Calu3 (cell line): ENCODE measurements at regions not wholly inside any gene's neighbourhood (a gene's known extent, or its start where the extent isn't known, plus 50 kb on each side); places are given as distances from the start of the nearest gene placed in this dataset.

Experiments used
- BruUV-seq: library from RNA; stranded (reverse); fragments of 400-500 nt; replicated peaks from 2 replicates; lab custom pipeline; 2021; lab: Mats Ljungman, UMichigan
- CTCF ChIA-PET: fragments of 300-600 bp; sonication (Branson Sonifier 250); formaldehyde crosslinking; loops from one replicate; lab custom pipeline; 2022; ENCODE audit warnings: antibody characterized with exemption; lab: Charles Lee
- DNase-seq: peaks from one replicate; pipeline ENCODE4 v3.0.0; 2022
- H3K27ac Mint-ChIP-seq: one replicate; pipeline ENCODE4 v1.8.0; 2022; ENCODE audit warnings: mixed read lengths; ENCODE audit not compliant: unreplicated experiment
- H3K27me3 Mint-ChIP-seq: one replicate; pipeline ENCODE4 v1.8.0; 2022; ENCODE audit warnings: mixed read lengths; ENCODE audit not compliant: unreplicated experiment
- H3K36me3 Mint-ChIP-seq: one replicate; pipeline ENCODE4 v1.8.0; 2022; ENCODE audit warnings: mild to moderate bottlenecking, moderate library complexity, mixed read lengths; ENCODE audit not compliant: insufficient read depth, unreplicated experiment
- H3K4me1 Mint-ChIP-seq: one replicate; pipeline ENCODE4 v1.8.0; 2022; ENCODE audit warnings: mild to moderate bottlenecking, low read depth, mixed read lengths; ENCODE audit not compliant: unreplicated experiment
- H3K4me3 Mint-ChIP-seq: one replicate; pipeline ENCODE4 v1.8.0; 2022; ENCODE audit warnings: mild to moderate bottlenecking, low read depth, moderate library complexity, mixed read lengths; ENCODE audit not compliant: unreplicated experiment
- H3K9me3 Mint-ChIP-seq: one replicate; pipeline ENCODE4 v1.8.0; 2022; ENCODE audit warnings: low read depth, mixed read lengths; ENCODE audit not compliant: unreplicated experiment
- intact Hi-C: fragments of 100-400 bp; cut with micrococcal nuclease; formaldehyde crosslinking; loops from one replicate; pipeline ENCODE4 v1.10.0; 2022; ENCODE audit not compliant: unreplicated experiment
- TF ChIP-seq, protein P1 (sequence below): fragments of 200-600 bp; IDR thresholded peaks from one replicate; pipeline ENCODE4 v1.8.0; 2022; ENCODE audit warnings: antibody characterized with exemption; ENCODE audit not compliant: unreplicated experiment

GRCh38 chr2:236675526-236675925 is 105.9 kb downstream of the ACKR3 start:
- TF ChIP-seq, protein P1, sequence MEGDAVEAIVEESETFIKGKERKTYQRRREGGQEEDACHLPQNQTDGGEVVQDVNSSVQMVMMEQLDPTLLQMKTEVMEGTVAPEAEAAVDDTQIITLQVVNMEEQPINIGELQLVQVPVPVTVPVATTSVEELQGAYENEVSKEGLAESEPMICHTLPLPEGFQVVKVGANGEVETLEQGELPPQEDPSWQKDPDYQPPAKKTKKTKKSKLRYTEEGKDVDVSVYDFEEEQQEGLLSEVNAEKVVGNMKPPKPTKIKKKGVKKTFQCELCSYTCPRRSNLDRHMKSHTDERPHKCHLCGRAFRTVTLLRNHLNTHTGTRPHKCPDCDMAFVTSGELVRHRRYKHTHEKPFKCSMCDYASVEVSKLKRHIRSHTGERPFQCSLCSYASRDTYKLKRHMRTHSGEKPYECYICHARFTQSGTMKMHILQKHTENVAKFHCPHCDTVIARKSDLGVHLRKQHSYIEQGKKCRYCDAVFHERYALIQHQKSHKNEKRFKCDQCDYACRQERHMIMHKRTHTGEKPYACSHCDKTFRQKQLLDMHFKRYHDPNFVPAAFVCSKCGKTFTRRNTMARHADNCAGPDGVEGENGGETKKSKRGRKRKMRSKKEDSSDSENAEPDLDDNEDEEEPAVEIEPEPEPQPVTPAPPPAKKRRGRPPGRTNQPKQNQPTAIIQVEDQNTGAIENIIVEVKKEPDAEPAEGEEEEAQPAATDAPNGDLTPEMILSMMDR: no peak
- Mint-ChIP-seq H3K4me1 (no peaks in the 10 kb centered on the region), H3K27me3 (peaks cover 78% of the 10 kb centered on the region), H3K27ac (no peak overlapping the region), H3K9me3 (no peaks in the 10 kb centered on the region), H3K36me3 (no peaks in the 10 kb centered on the region), H3K4me3 (no peak overlapping the region)
- DNase-seq: no peak
- intact Hi-C loops: no loop called here
- no TSS peak for BruUV-seq
- CTCF ChIA-PET: no interaction called here

DNA sequence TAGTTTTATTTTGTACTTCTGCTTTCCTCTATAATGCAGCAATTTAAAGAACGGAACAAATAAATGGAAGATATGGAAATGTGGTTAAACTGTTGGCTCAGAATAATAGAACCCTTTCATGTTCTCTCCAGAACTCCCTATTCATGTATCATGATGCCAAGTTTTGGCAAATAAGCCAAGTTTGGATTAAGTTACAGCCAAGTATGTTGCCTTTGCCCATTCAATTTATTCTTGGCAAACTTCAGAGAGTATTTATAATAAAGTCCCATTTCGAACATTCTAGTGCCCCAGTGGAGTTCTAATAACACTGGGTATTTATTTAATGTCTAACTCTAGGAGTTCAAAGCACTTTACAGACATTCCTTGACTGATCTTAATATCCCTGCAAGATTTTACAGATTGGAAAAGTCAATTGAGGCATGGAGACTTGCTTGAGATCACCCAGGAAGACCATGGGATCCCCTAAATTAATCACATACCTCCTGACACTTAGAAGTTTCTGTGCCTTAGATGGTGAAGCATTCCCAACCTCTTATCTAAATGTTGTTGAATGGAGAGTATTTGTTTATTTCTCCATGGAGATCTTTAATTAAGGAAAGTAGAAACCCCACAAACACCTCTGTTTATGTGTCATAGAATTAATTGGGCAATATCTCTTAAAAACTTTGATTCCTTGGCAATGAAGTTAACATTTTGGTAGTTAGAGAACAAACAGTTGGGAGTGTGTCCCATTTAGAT is 106.7 kb downstream of the ACKR3 start:
- no peak overlapping the region for H3K27ac Mint-ChIP-seq

GRCh38 chr2:236677368-236677767 is 107.7 kb downstream of the ACKR3 start:
- no peak overlapping the region for H3K27ac Mint-ChIP-seq
- TF ChIP-seq, protein P1: no peak
- no peaks in the 10 kb centered on the region for H3K36me3 Mint-ChIP-seq
- intact Hi-C loops: no loop called here
- BruUV-seq: no TSS peak
- H3K27me3 Mint-ChIP-seq: peaks cover 69% of the 10 kb centered on the region
- no peak for DNase-seq
- H3K4me1 Mint-ChIP-seq: no peaks in the 10 kb centered on the region
- H3K4me3 Mint-ChIP-seq: no peak overlapping the region
- no peaks in the 10 kb centered on the region for H3K9me3 Mint-ChIP-seq
- CTCF ChIA-PET: no interaction called here

More for the DNA sequence above, 106.7 kb downstream of the ACKR3 start:
- TF ChIP-seq, protein P1: no peak
- no peak overlapping the region for H3K4me3 Mint-ChIP-seq
- intact Hi-C loops: no loop called here
- no peaks in the 10 kb centered on the region for H3K4me1 Mint-ChIP-seq
- CTCF ChIA-PET: no interaction called here
- BruUV-seq: no TSS peak
- no peak for DNase-seq
- no peaks in the 10 kb centered on the region for H3K9me3 Mint-ChIP-seq
- peaks cover 78% of the 10 kb centered on the region for H3K27me3 Mint-ChIP-seq
- no peaks in the 10 kb centered on the region for H3K36me3 Mint-ChIP-seq

GRCh38 chr2:236678307-236678975 is 108.8 kb downstream of the ACKR3 start:
- CTCF ChIA-PET: no interaction called here
- no peak overlapping the region for H3K27ac Mint-ChIP-seq

More at GRCh38 chr2:236678307-236678975, 108.8 kb downstream of the ACKR3 start:
- Mint-ChIP-seq H3K4me3 (no peak overlapping the region), H3K4me1 (no peaks in the 10 kb centered on the region), H3K27me3 (peaks cover 58% of the 10 kb centered on the region), H3K36me3 (no peaks in the 10 kb centered on the region), H3K9me3 (no peaks in the 10 kb centered on the region)
- BruUV-seq: no TSS peak
- intact Hi-C loops: no loop called here
- no peak for DNase-seq
- TF ChIP-seq, protein P1: no peak
